OCI-LY7 (cell line): ENCODE measurements at regions not wholly inside any gene's neighbourhood (a gene's known extent, or its start where the extent isn't known, plus 50 kb on each side); places are given as distances from the start of the nearest gene placed in this dataset.

Source experiments
- BruUV-seq: library from RNA; stranded (reverse); fragments of 400-500 nt; replicated peaks from 2 replicates; lab custom pipeline; 2021; lab: Mats Ljungman, UMichigan
- CTCF ChIA-PET: fragments of 300-600 bp; sonication (Branson Sonifier 250); formaldehyde crosslinking; loops from one replicate; lab custom pipeline; 2022; ENCODE audit warnings: antibody characterized with exemption; ENCODE audit not compliant: unreplicated experiment; lab: Charles Lee
- POLR2A ChIA-PET: fragments of 300-600 bp; sonication (Branson Sonifier 250); formaldehyde crosslinking; loops from one replicate; lab custom pipeline; 2022; ENCODE audit warnings: antibody characterized with exemption; lab: Charles Lee
- DNase-seq: peaks from one replicate; pipeline ENCODE4 v3.0.0-alpha.2; 2015; ENCODE audit warnings: low spot score
- H2AFZ ChIP-seq: fragments of 200-600 bp; sonication (generic), shearing (Covaris generic); 2 replicates; pipeline ENCODE4 v1.6.1; 2014; ENCODE audit warnings: mild to moderate bottlenecking, antibody characterized with exemption, low read length, moderate library complexity
- H3K27ac ChIP-seq: fragments of 200-600 bp; sonication (generic); 2 replicates; pipeline ENCODE4 v1.5.1; 2014; ENCODE audit warnings: mixed run types, low read depth, mild to moderate bottlenecking, moderate library complexity, low read length, inconsistent platforms; ENCODE audit not compliant: poor library complexity, severe bottlenecking
- H3K36me3 ChIP-seq: fragments of 200-600 bp; sonication (generic); 2 replicates; pipeline ENCODE4 v1.6.1; 2014; ENCODE audit warnings: mild to moderate bottlenecking, antibody characterized with exemption, low read length, moderate library complexity, mixed read lengths; ENCODE audit not compliant: insufficient read depth
- H3K4me1 ChIP-seq: fragments of 200-600 bp; sonication (generic); 2 replicates; pipeline ENCODE4 v1.5.1; 2014; ENCODE audit warnings: mild to moderate bottlenecking, low read length; ENCODE audit not compliant: insufficient read depth, poor library complexity, severe bottlenecking
- H3K4me2 ChIP-seq: fragments of 200-600 bp; sonication (generic); 2 replicates; pipeline ENCODE4 v1.6.1; 2014; ENCODE audit warnings: mild to moderate bottlenecking, low read length
- H3K4me3 ChIP-seq: fragments of 200-600 bp; sonication (generic); 2 replicates; pipeline ENCODE4 v1.5.1; 2014; ENCODE audit warnings: mild to moderate bottlenecking, low read depth, low read length; ENCODE audit not compliant: poor library complexity, severe bottlenecking
- H3K79me2 ChIP-seq: fragments of 200-600 bp; sonication (generic); 2 replicates; pipeline ENCODE4 v1.6.1; 2016; ENCODE audit warnings: low read depth, mild to moderate bottlenecking, low read length, moderate library complexity, mixed read lengths; ENCODE audit not compliant: insufficient read depth
- H3K9me2 ChIP-seq: fragments of 200-600 bp; sonication (generic); 2 replicates; pipeline ENCODE4 v1.6.1; 2016; ENCODE audit warnings: mild to moderate bottlenecking, low read length, mixed read lengths; ENCODE audit not compliant: insufficient read depth
- H3K9me3 ChIP-seq: fragments of 200-600 bp; sonication (generic); 2 replicates; pipeline ENCODE4 v1.6.1; 2014; ENCODE audit warnings: mild to moderate bottlenecking, mixed run types, low read length, mixed read lengths
- H4K20me1 ChIP-seq: fragments of 200-600 bp; sonication (generic); 2 replicates; pipeline ENCODE4 v1.6.1; 2014; ENCODE audit warnings: mild to moderate bottlenecking, antibody characterized with exemption, low read length, moderate library complexity, mixed read lengths; ENCODE audit not compliant: insufficient read depth
- EZH2phosphoT487 ChIP-seq: fragments of 200-600 bp; sonication (generic); IDR thresholded peaks from 2 replicates; pipeline ENCODE4 v1.6.1; 2018; ENCODE audit warnings: low read depth, borderline replicate concordance, mild to moderate bottlenecking, mixed run types, antibody characterized with exemption, low read length, moderate library complexity, mixed read lengths
- intact Hi-C: fragments of 100-400 bp; cut with micrococcal nuclease; formaldehyde crosslinking; loops from one replicate; pipeline ENCODE4 v1.10.0; 2022; ENCODE audit not compliant: unreplicated experiment
- TF ChIP-seq, protein P1 (sequence below): fragments of 200-600 bp; sonication (generic); conservative IDR thresholded peaks from 2 replicates; pipeline ENCODE4 v1.5.1; 2014; ENCODE audit warnings: mild to moderate bottlenecking, antibody characterized with exemption, low read length, moderate library complexity, mixed read lengths

DNA sequence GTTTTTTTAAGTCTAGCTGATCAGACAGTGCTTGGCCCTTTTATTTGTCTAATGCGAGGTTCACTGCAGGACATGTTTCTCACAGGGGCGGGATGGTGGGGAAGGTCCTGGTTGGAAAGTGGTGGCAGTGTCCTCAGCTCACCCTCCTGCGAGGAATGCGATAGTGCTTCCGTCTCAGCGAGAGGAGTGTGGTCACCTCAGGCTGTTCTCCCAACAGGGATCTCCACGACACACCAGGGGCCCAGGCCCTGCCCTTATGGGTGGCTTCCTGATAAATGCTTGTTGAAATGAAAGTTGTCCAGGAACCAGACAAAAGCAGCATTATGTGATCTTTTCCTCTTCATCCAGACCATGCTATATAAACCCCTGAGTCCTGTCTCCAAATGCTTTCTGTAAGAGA is 70.1 kb downstream of the BOLA3 start:
- BruUV-seq = no TSS peak
- Histone ChIP-seq H3K9me2 (no peaks in the 10 kb centered on the region), H3K36me3 (peaks cover 42% of the 10 kb centered on the region; the same call in 1 of the 2 replicates), H3K4me1 (peaks cover 11% of the 10 kb centered on the region), H3K27ac (no peak overlapping the region), H3K4me2 (no peak overlapping the region), H3K4me3 (no peak overlapping the region), H3K9me3 (no peaks in the 10 kb centered on the region), H3K79me2 (no peaks in the 10 kb centered on the region; the same call in 1 of the 2 replicates), H2AFZ (no peak overlapping the region), H4K20me1 (no peaks in the 10 kb centered on the region)
- no peak for DNase-seq
- no peak for TF ChIP-seq EZH2phosphoT487
- TF ChIP-seq, protein P1, sequence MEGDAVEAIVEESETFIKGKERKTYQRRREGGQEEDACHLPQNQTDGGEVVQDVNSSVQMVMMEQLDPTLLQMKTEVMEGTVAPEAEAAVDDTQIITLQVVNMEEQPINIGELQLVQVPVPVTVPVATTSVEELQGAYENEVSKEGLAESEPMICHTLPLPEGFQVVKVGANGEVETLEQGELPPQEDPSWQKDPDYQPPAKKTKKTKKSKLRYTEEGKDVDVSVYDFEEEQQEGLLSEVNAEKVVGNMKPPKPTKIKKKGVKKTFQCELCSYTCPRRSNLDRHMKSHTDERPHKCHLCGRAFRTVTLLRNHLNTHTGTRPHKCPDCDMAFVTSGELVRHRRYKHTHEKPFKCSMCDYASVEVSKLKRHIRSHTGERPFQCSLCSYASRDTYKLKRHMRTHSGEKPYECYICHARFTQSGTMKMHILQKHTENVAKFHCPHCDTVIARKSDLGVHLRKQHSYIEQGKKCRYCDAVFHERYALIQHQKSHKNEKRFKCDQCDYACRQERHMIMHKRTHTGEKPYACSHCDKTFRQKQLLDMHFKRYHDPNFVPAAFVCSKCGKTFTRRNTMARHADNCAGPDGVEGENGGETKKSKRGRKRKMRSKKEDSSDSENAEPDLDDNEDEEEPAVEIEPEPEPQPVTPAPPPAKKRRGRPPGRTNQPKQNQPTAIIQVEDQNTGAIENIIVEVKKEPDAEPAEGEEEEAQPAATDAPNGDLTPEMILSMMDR = no peak
- POLR2A ChIA-PET = no interaction called here
- CTCF ChIA-PET = no interaction called here
- intact Hi-C loops = no loop called here

DNA sequence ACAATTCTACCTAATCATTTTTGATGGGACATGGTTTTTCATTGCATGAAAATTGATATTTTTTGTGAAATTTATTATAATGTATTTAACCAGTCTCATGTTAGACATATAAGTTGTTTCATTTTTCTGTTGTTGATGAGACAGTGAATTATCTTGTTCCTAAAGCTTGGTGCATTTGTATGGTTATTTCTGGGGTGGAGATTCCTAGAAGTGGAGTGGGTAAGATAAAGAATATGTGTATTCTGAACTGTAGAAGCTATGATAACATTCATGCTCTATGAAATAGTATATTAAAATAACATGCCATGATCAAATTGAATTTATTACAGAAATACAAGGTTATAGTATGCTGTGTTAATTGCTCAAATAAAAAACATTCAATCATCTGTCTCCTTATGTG is 69.2 kb downstream of the BOLA3 start:
- Histone ChIP-seq H4K20me1 (no peaks in the 10 kb centered on the region), H3K79me2 (no peaks in the 10 kb centered on the region; the same call in 1 of the 2 replicates), H3K4me2 (no peak overlapping the region), H3K36me3 (peaks cover 45% of the 10 kb centered on the region; the same call in 1 of the 2 replicates), H3K4me3 (no peak overlapping the region), H3K9me3 (no peaks in the 10 kb centered on the region), H2AFZ (no peak overlapping the region), H3K4me1 (peaks cover 11% of the 10 kb centered on the region), H3K27ac (no peak overlapping the region), H3K9me2 (no peaks in the 10 kb centered on the region)
- TF ChIP-seq, protein P1 = no peak
- TF ChIP-seq EZH2phosphoT487 = no peak
- intact Hi-C loops = no loop called here
- ChIA-PET CTCF (no interaction called here), POLR2A (interaction anchor here (0.6 to 0.8 kb wide), 2 partner anchors 26 to 439 kb away, joined by 3 read pairs; no protein-coding TSS in a partner anchor)
- DNase-seq = no peak
- no TSS peak for BruUV-seq
